Tibial nerve (tissue), 4 donors: ENCODE measurements at regions not wholly inside any gene's neighbourhood (a gene's known extent, or its start where the extent isn't known, plus 50 kb on each side); places are given as distances from the start of the nearest gene placed in this dataset.

ENCODE experiments used
- CTCF ChIP-seq, 5 experiments: fragments of 200-600 bp in 3 of 5; fragments of 450-650 bp in 2 of 5; sonication (generic) in 3 of 5; IDR thresholded peaks; one replicate each; pipeline ENCODE4 v1.5.1; 2016 to 2019; ENCODE audit warnings: antibody characterized with exemption in 5 of 5, mild to moderate bottlenecking in 3 of 5, moderate library complexity in 2 of 5
- EP300 ChIP-seq, 2 donors: sonication (generic); formaldehyde crosslinking; IDR thresholded peaks; one replicate each; pipeline ENCODE4 v1.6.1; 2017; ENCODE audit warnings: antibody characterized with exemption in 2 of 2, mild to moderate bottlenecking in 1 of 2
- POLR2A ChIP-seq, 2 donors: fragments of 450-650 bp; IDR thresholded peaks; one replicate each; pipeline ENCODE4 v1.6.1; 2017; ENCODE audit warnings: antibody characterized with exemption in 2 of 2, mild to moderate bottlenecking in 2 of 2, moderate library complexity in 2 of 2

- TF ChIP-seq POLR2A (IDR thresholded peaks at IDR 0.05) (no peak), CTCF (IDR thresholded peaks at IDR 0.05) (no peak), EP300 (IDR thresholded peaks at IDR 0.05) (no peak)
Observed at GRCh38 chr4:181874602-181875001, 368.6 kb upstream of the TENM3 start.
